ENCODE measurements at regions not wholly inside any gene's neighbourhood (a gene's known extent, or its start where the extent isn't known, plus 50 kb on each side); places are given as distances from the start of the nearest gene placed in this dataset.

- 93% methylated on average over 4 of the region's 4 CpGs; no CpG with 5 or more reads in 1 of the 2 experiments for WGBS, 2 experiments (ENCODE audit: extremely low coverage in 1 of 2, insufficient coverage in 1 of 2, insufficient read length in 1 of 2, insufficient replicate concordance in 2 of 2, low coverage in 1 of 2, low lambda C conversion rate in 2 of 2, missing lambda C conversion rate in 1 of 2)
- no peak overlapping the region for H4K91ac ChIP-seq (replicated peaks; ENCODE audit: insufficient read length, low read length)
- POLR2A ChIA-PET (ENCODE audit: partially characterized antibody), result no interaction called here
Measured at GRCh38 chr5:142204219-142204618, 95.6 kb downstream of the NDFIP1 start.

More at GRCh38 chr5:142204219-142204618, 95.6 kb downstream of the NDFIP1 start:
- no peak overlapping the region for H3K27ac ChIP-seq (ENCODE audit: low read depth, low read length)
- FAIRE-seq (no peak), DNase-seq (ENCODE audit: low read depth in 1 of 2, low spot score in 2 of 2) (no peak)
- H4K20me1 ChIP-seq (replicated peaks in 1 of 2; ENCODE audit: control insufficient read depth in 1 of 2, insufficient read depth in 2 of 2, low read length in 2 of 2), result no peaks in the 10 kb centered on the region
- H4K5ac ChIP-seq (ENCODE audit: insufficient read length, low read depth, low read length), result no peak overlapping the region
- no peak overlapping the region for H3K9ac ChIP-seq (replicated peaks in 1 of 4; ENCODE audit: extremely low read depth in 1 of 4, low read depth in 3 of 4, low read length in 3 of 4)
- no peak overlapping the region for H3K4me2 ChIP-seq (ENCODE audit: insufficient read depth in 1 of 2, low read depth in 2 of 2, low read length in 2 of 2)
- H2BK15ac ChIP-seq (ENCODE audit: low read length), result no peak overlapping the region
- H2BK20ac ChIP-seq (ENCODE audit: low read length), result no peak overlapping the region
- H3K14ac ChIP-seq (ENCODE audit: insufficient read length), result no peak overlapping the region
- no peak overlapping the region for H2BK5ac ChIP-seq (ENCODE audit: low read depth, low read length)
- no peak overlapping the region for H2AK5ac ChIP-seq (ENCODE audit: low read depth, low read length)
- no peaks in the 10 kb centered on the region for H3K9me3 ChIP-seq (ENCODE audit: insufficient read depth in 2 of 2, low read depth in 1 of 2, low read length in 1 of 2)
- H3K23ac ChIP-seq (ENCODE audit: insufficient read length), result no peak overlapping the region
- H3K4me1 ChIP-seq (replicated peaks in 1 of 4; ENCODE audit: control insufficient read depth in 3 of 4, insufficient read depth in 4 of 4, low read length in 3 of 4), result peaks cover 0 to 7% (median 1%) of the 10 kb centered on the region in 4 experiments; a peak in 6 of 7 replicates
- H3K23me2 ChIP-seq (ENCODE audit: low read depth, low read length), result no peaks in the 10 kb centered on the region
- H2BK12ac ChIP-seq (ENCODE audit: low read depth, low read length), result no peak overlapping the region
- no peak overlapping the region for H3K56ac ChIP-seq (replicated peaks; ENCODE audit: insufficient read length, low read depth, low read length)
- no peak overlapping the region for H3K4ac ChIP-seq (replicated peaks; ENCODE audit: insufficient read length, low read depth, low read length)
- no peak overlapping the region for H3K4me3 ChIP-seq (ENCODE audit: extremely low read depth in 1 of 4, insufficient read depth in 2 of 4, low read depth in 3 of 4, low read length in 4 of 4)
- H3K18ac ChIP-seq (ENCODE audit: extremely low read depth, low read length), result no peak overlapping the region
- TF ChIP-seq USF2 (IDR thresholded peaks at IDR 0.05; ENCODE audit: low read length) (no peak), CREB1 (IDR thresholded peaks at IDR 0.05) (no peak), BCL11A (IDR thresholded peaks at IDR 0.05; ENCODE audit: low read depth in 2 of 2, low read length in 2 of 2) (no peak), RBBP5 (IDR thresholded peaks at IDR 0.05; ENCODE audit: borderline replicate concordance, low read depth, low read length) (no peak), YY1 (IDR thresholded peaks at IDR 0.05; ENCODE audit: low read depth, low read length) (no peak), POLR2AphosphoS5 (IDR thresholded peaks at IDR 0.05; ENCODE audit: low read depth, low read length) (no peak), MAX (IDR thresholded peaks at IDR 0.05) (no peak), GTF2F1 (IDR thresholded peaks at IDR 0.05; ENCODE audit: borderline replicate concordance, low read depth, low read length) (no peak), EZH2 (IDR thresholded peaks at IDR 0.05; ENCODE audit: low read depth, low read length, severe bottlenecking) (no peak), EP300 (IDR thresholded peaks at IDR 0.05; ENCODE audit: borderline replicate concordance in 1 of 2, low read depth in 2 of 2, low read length in 2 of 2) (no peak), CEBPB (IDR thresholded peaks at IDR 0.05; ENCODE audit: low read depth, low read length) (no peak), KDM4A (IDR thresholded peaks at IDR 0.05; ENCODE audit: low read depth, low read length, severe bottlenecking) (no peak), SIX5 (IDR thresholded peaks at IDR 0.05; ENCODE audit: low read depth, low read length) (no peak), HDAC2 (IDR thresholded peaks at IDR 0.05; ENCODE audit: borderline replicate concordance in 1 of 2, low read depth in 2 of 2, low read length in 2 of 2) (no peak)
- no peaks in the 10 kb centered on the region for H3K79me1 ChIP-seq (ENCODE audit: low read depth, low read length)
- no peak overlapping the region for H2AFZ ChIP-seq (ENCODE audit: low read length)
- H3K79me2 ChIP-seq (ENCODE audit: control insufficient read depth in 1 of 2, insufficient read depth in 2 of 2, low read length in 2 of 2), result no peaks in the 10 kb centered on the region
- no peak overlapping the region for H4K8ac ChIP-seq (ENCODE audit: extremely low read depth, insufficient read depth, low read length)
- H3K27me3 ChIP-seq (replicated peaks in 1 of 4; ENCODE audit: control insufficient read depth in 3 of 4, extremely low read depth in 1 of 4, insufficient read depth in 3 of 4, low read length in 3 of 4), result peaks cover 0 to 2% (median 0%) of the 10 kb centered on the region in 4 experiments; a peak in 1 of 7 replicates
- H2BK120ac ChIP-seq (replicated peaks; ENCODE audit: low read depth, low read length), result no peak overlapping the region
- no peaks in the 10 kb centered on the region for H3K36me3 ChIP-seq (ENCODE audit: control insufficient read depth in 2 of 4, insufficient read depth in 4 of 4, low read length in 3 of 4)
- CTCF ChIA-PET (ENCODE audit: partially characterized antibody), result interaction anchor here (0.9 kb wide), 1 partner anchor 94 kb away, joined by 3 read pairs; no protein-coding TSS in a partner anchor
